ENCODE measurements at regions not wholly inside any gene's neighbourhood (a gene's known extent, or its start where the extent isn't known, plus 50 kb on each side); places are given as distances from the start of the nearest gene placed in this dataset.

DNA sequence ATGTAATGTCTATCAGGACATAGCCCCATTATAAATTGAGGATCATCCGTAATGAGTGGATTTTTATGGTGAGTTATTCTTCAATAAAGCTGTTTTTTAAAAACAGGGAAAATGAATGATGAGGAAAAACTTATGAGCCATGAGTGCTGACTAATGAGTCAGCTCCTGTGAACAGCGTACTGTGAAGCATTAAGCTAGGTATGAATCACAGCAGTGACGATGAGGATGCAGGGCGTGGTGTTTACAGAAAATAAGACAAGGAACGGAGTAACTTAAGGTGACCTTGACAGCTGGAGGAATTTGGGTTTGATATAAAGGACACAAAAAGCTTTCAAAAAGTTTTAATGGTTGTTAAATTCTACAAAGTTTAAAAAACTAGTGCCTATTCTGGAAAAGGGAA, 96.3 kb downstream of the FOXF2 start:
- Mint-ChIP-seq H3K27ac (no peak overlapping the region), H3K36me3 (ENCODE audit: low read depth) (no peaks in the 10 kb centered on the region), H3K4me1 (no peaks in the 10 kb centered on the region), H3K9me3 (no peaks in the 10 kb centered on the region), H3K4me3 (no peak overlapping the region), H3K27me3 (ENCODE audit: insufficient read depth) (no peaks in the 10 kb centered on the region)
- Histone ChIP-seq H3K27ac (ENCODE audit: low read depth, low read length) (no peak overlapping the region), H3K9ac (ENCODE audit: extremely low read depth, low read length, poor library complexity, severe bottlenecking) (no peak overlapping the region), H3K4me3 (ENCODE audit: low read length) (no peak overlapping the region), H3K27me3 (ENCODE audit: control insufficient read depth, insufficient read depth, low read length, poor library complexity, severe bottlenecking) (no peaks in the 10 kb centered on the region), H3K4me1 (ENCODE audit: control insufficient read depth, insufficient read depth, low read length) (no peaks in the 10 kb centered on the region), H3K36me3 (ENCODE audit: control insufficient read depth, insufficient read depth, low read length) (no peaks in the 10 kb centered on the region), H3K9me3 (ENCODE audit: control insufficient read depth, low read length) (no peaks in the 10 kb centered on the region)
- DNase-seq: no peak
- TF ChIP-seq, protein P1, sequence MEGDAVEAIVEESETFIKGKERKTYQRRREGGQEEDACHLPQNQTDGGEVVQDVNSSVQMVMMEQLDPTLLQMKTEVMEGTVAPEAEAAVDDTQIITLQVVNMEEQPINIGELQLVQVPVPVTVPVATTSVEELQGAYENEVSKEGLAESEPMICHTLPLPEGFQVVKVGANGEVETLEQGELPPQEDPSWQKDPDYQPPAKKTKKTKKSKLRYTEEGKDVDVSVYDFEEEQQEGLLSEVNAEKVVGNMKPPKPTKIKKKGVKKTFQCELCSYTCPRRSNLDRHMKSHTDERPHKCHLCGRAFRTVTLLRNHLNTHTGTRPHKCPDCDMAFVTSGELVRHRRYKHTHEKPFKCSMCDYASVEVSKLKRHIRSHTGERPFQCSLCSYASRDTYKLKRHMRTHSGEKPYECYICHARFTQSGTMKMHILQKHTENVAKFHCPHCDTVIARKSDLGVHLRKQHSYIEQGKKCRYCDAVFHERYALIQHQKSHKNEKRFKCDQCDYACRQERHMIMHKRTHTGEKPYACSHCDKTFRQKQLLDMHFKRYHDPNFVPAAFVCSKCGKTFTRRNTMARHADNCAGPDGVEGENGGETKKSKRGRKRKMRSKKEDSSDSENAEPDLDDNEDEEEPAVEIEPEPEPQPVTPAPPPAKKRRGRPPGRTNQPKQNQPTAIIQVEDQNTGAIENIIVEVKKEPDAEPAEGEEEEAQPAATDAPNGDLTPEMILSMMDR (conservative IDR thresholded peaks at IDR 0.05): no peak
- WGBS, 2 experiments (ENCODE audit: insufficient coverage in 1 of 2, insufficient read length in 1 of 2): 91 to 92% methylated on average over 5 of the region's 5 CpGs

DNA sequence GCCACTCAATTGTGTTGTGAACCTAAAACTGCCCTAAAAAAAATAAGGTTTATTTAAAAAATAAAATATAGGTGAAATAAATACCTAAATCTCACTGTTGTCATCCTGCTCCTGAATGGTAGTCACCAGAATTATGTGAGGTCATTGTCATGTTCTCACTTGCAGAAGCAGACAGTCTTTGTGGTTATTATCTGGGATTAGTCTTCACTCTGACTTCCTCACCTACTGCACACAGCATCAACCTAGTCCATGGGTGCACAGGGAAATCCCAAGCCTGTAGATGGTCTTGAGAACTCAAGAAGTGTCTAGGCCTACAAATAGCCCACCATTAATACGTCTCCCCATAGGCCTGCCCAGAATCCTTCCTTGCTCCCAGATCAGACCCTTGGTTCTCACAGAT, 97.0 kb downstream of the FOXF2 start:
- Mint-ChIP-seq H3K9me3 (no peaks in the 10 kb centered on the region), H3K27ac (no peak overlapping the region), H3K27me3 (ENCODE audit: insufficient read depth) (no peaks in the 10 kb centered on the region), H3K4me1 (no peaks in the 10 kb centered on the region), H3K4me3 (no peak overlapping the region), H3K36me3 (ENCODE audit: low read depth) (no peaks in the 10 kb centered on the region)
- Histone ChIP-seq H3K27ac (ENCODE audit: low read depth, low read length) (no peak overlapping the region), H3K36me3 (ENCODE audit: control insufficient read depth, insufficient read depth, low read length) (no peaks in the 10 kb centered on the region), H3K27me3 (ENCODE audit: control insufficient read depth, insufficient read depth, low read length, poor library complexity, severe bottlenecking) (no peaks in the 10 kb centered on the region), H3K4me1 (ENCODE audit: control insufficient read depth, insufficient read depth, low read length) (no peaks in the 10 kb centered on the region), H3K4me3 (ENCODE audit: low read length) (no peak overlapping the region), H3K9ac (ENCODE audit: extremely low read depth, low read length, poor library complexity, severe bottlenecking) (no peak overlapping the region), H3K9me3 (ENCODE audit: control insufficient read depth, low read length) (no peaks in the 10 kb centered on the region)
- DNase-seq: no peak
- TF ChIP-seq, protein P1 (conservative IDR thresholded peaks at IDR 0.05): no peak
- WGBS, 2 experiments (ENCODE audit: insufficient coverage in 1 of 2, insufficient read length in 1 of 2): 84% methylated on average over 1 of the region's 1 CpG; no CpG with 5 or more reads in 1 of the 2 experiments

DNA sequence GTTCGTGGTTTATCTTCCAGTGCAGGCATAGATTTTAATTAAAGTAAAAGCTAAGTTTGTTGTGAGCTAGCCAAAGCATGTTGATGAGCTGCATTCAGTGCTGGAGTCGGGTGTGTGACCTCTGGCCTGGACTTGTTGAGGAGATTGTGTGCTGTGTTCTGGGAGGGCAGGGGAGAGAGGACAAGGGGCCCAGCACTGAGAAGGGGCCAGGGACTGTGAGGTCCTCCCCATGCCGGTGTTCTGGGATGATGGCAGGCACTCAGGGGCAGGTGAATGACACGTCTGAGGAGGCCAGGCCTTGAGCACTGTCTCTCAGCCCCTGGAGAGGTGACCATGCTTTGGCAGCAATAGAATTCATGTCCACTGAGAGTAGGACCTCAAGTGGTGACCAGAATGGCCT, 97.9 kb downstream of the FOXF2 start:
- Mint-ChIP-seq H3K27me3 (ENCODE audit: insufficient read depth) (no peaks in the 10 kb centered on the region), H3K9me3 (no peaks in the 10 kb centered on the region), H3K27ac (no peak overlapping the region), H3K36me3 (ENCODE audit: low read depth) (no peaks in the 10 kb centered on the region), H3K4me1 (no peaks in the 10 kb centered on the region), H3K4me3 (no peak overlapping the region)
- WGBS, 2 experiments (ENCODE audit: insufficient coverage in 1 of 2, insufficient read length in 1 of 2): 82 to 100% methylated on average over 2 to 4 of the region's 4 CpGs
- H3K36me3 ChIP-seq (ENCODE audit: control insufficient read depth, insufficient read depth, low read length): no peaks in the 10 kb centered on the region
- no peaks in the 10 kb centered on the region for H3K9me3 ChIP-seq (ENCODE audit: control insufficient read depth, low read length)
- H3K27ac ChIP-seq (ENCODE audit: low read depth, low read length): no peak overlapping the region
- no peaks in the 10 kb centered on the region for H3K27me3 ChIP-seq (ENCODE audit: control insufficient read depth, insufficient read depth, low read length, poor library complexity, severe bottlenecking)
- DNase-seq: no peak
- no peak overlapping the region for H3K9ac ChIP-seq (ENCODE audit: extremely low read depth, low read length, poor library complexity, severe bottlenecking)
- H3K4me3 ChIP-seq (ENCODE audit: low read length): no peak overlapping the region
- H3K4me1 ChIP-seq (ENCODE audit: control insufficient read depth, insufficient read depth, low read length): no peaks in the 10 kb centered on the region
- TF ChIP-seq, protein P1 (conservative IDR thresholded peaks at IDR 0.05): no peak
